ENCODE measurements at regions not wholly inside any gene's neighbourhood (a gene's known extent, or its start where the extent isn't known, plus 50 kb on each side); places are given as distances from the start of the nearest gene placed in this dataset.

- TF ChIP-seq CTCF (IDR thresholded peaks at IDR 0.05; ENCODE audit: low read depth, low read length, poor library complexity, severe bottlenecking) (no peak), EZH2phosphoT487 (IDR thresholded peaks at IDR 0.05; ENCODE audit: borderline replicate concordance, low read length) (no peak)
Observed at GRCh38 chr10:129099486-129099885, 367.6 kb upstream of the MGMT start.

Data from DOHH2 (cell line).